Choroid plexus epithelial cell (primary cell): ENCODE measurements at regions not wholly inside any gene's neighbourhood (a gene's known extent, or its start where the extent isn't known, plus 50 kb on each side); places are given as distances from the start of the nearest gene placed in this dataset.

Source experiments
- DNase-seq: peaks from one replicate; pipeline ENCODE4 v3.0.0-alpha.2; 2010; ENCODE audit warnings: low read depth
- H3K4me3 ChIP-seq: 2 replicates; pipeline ENCODE4 v1.5.1; 2011; ENCODE audit warnings: low read depth, mild to moderate bottlenecking, control low read depth, low read length, moderate library complexity
- CTCF ChIP-seq: conservative IDR thresholded peaks from 2 replicates; pipeline ENCODE4 v1.5.1; 2011; ENCODE audit warnings: low read depth, mild to moderate bottlenecking, control low read depth, inconsistent platforms, low read length, moderate library complexity

- no peak overlapping the region for H3K4me3 ChIP-seq
- no peak for DNase-seq
- no peak for TF ChIP-seq CTCF
These were observed 118.6 kb upstream of the SYT1 start for GRCh38 chr12:78746001-78746400.

GRCh38 chr12:78753058-78753457 is 111.5 kb upstream of the SYT1 start:
- H3K4me3 ChIP-seq: no peak overlapping the region
- TF ChIP-seq CTCF: no peak
- no peak for DNase-seq

GRCh38 chr12:78756936-78757335 is 107.6 kb upstream of the SYT1 start:
- no peak overlapping the region for H3K4me3 ChIP-seq
- DNase-seq: no peak
- no peak for TF ChIP-seq CTCF

- DNase-seq: peak; percentile 38
- H3K4me3 ChIP-seq: no peak overlapping the region
- no peak for TF ChIP-seq CTCF
These were observed 105.2 kb upstream of the SYT1 start for GRCh38 chr12:78759367-78759766.

GRCh38 chr12:78760906-78761305 is 103.7 kb upstream of the SYT1 start:
- no peak for TF ChIP-seq CTCF
- no peak for DNase-seq
- H3K4me3 ChIP-seq: no peak overlapping the region

- no peak overlapping the region for H3K4me3 ChIP-seq
- TF ChIP-seq CTCF: no peak
- DNase-seq: no peak
These were observed 99.7 kb upstream of the SYT1 start for GRCh38 chr12:78764913-78765312.

- TF ChIP-seq CTCF: no peak
- H3K4me3 ChIP-seq: no peak overlapping the region
- no peak for DNase-seq
These were observed 97.2 kb upstream of the SYT1 start for GRCh38 chr12:78767264-78767981.
